ENCODE measurements at regions not wholly inside any gene's neighbourhood (a gene's known extent, or its start where the extent isn't known, plus 50 kb on each side); places are given as distances from the start of the nearest gene placed in this dataset.

DNA sequence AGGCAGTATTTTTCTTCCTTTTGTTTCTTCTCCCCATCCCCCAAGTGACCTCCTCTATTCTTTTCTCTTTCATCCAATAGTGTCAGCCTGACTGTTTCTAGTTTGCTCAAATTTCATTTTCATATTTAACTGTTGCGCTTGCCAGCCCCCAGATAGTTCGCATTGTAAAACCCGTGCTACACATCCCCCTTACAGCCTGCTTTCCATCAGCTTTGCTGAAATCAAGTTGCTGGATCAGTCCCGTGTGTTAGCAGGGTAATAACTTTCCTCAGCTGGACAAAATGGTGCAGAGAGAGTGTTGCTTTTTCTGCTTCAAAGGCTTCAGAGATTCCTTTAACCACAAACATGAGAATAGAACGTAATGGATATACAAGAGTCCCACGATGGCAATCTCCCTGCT is 180.6 kb upstream of the NPVF start:
- H3K4me3 ChIP-seq (replicated peaks; ENCODE audit: low read depth, low read length): no peak overlapping the region
- TF ChIP-seq, protein P1, sequence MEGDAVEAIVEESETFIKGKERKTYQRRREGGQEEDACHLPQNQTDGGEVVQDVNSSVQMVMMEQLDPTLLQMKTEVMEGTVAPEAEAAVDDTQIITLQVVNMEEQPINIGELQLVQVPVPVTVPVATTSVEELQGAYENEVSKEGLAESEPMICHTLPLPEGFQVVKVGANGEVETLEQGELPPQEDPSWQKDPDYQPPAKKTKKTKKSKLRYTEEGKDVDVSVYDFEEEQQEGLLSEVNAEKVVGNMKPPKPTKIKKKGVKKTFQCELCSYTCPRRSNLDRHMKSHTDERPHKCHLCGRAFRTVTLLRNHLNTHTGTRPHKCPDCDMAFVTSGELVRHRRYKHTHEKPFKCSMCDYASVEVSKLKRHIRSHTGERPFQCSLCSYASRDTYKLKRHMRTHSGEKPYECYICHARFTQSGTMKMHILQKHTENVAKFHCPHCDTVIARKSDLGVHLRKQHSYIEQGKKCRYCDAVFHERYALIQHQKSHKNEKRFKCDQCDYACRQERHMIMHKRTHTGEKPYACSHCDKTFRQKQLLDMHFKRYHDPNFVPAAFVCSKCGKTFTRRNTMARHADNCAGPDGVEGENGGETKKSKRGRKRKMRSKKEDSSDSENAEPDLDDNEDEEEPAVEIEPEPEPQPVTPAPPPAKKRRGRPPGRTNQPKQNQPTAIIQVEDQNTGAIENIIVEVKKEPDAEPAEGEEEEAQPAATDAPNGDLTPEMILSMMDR (IDR thresholded peaks at IDR 0.05; ENCODE audit: low read length, missing control alignments): no peak
- no peak for DNase-seq (ENCODE audit: low read depth)

DNA sequence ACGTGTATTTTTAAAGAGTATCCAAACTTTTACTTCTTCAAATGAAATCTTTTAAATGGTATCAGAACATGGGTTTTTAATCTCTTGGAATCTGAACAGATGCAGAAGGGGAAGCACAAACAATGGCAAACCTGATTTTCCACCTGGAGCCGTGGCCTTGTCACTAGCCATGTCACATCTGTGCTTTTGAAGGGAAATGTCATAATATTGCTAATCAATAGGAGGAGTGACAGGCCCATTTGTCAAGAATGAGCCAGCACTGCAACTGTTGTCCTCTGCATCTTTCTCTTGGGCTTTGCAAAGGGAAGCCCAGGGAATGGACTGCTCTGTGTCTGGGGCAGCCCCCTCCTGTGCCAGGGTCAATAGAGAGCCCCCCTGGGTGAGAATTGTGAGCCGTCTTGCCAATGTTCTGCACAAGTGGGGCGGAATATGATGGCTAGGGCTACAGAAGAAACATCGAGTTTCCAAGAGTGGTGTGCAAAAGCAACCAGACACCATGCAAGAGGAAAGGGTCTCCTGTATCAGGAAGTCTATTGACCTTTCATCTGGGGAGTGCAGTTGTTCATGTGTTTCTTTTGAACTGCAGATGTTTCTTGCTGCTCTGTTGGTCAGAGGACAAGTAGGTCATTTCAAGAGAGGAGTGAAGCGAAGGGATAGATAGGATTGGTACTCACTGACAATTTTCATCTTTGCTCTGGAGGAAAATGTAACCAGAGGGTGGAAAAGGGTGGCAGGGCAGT is 181.8 kb upstream of the NPVF start:
- TF ChIP-seq, protein P1 (IDR thresholded peaks at IDR 0.05; ENCODE audit: low read length, missing control alignments): no peak
- no peak overlapping the region for H3K4me3 ChIP-seq (replicated peaks; ENCODE audit: low read depth, low read length)
- DNase-seq (ENCODE audit: low read depth): no peak

DNA sequence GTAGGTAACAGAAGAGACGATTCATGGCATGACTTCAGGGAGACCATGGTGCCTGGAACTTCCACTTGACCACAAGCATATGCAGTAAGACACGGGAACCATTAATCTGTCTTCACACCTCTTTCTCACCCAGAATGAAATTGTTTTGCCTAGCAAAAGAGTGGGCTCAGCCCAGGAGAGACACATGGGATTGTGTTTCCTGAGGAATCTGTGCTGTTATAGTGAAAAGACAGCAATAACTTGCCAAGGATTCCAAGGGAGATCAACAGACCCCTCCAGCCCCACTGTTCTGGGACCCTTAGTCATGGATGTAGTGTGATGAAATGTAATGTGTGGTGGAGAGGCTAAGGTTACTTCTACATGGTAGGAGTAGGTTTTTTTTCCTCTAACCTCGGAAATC is 192.5 kb upstream of the NPVF start:
- TF ChIP-seq, protein P1 (IDR thresholded peaks at IDR 0.05; ENCODE audit: low read length, missing control alignments): no peak
- H3K4me3 ChIP-seq (replicated peaks; ENCODE audit: low read depth, low read length): no peak overlapping the region
- no peak for DNase-seq (ENCODE audit: low read depth)

DNA sequence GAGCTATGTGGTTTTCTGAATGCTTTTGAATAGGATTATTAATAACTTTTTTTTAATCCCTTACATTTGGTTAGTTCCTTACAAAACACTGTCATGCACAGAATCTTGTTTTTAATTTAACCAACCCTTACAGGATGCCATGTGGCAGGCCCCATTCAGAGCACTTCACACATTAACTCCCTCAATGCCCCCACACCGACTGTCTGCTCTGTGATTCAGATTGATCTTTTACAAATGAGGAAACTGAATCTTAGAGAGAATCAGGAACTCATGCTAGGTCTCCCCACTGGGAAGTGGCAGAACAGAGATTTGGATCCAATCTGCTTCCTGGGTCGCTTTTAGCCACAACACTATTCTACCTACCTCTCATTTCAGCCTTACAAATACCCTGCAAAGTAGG is 195.8 kb upstream of the NPVF start:
- TF ChIP-seq, protein P1 (IDR thresholded peaks at IDR 0.05; ENCODE audit: low read length, missing control alignments): no peak
- DNase-seq (ENCODE audit: low read depth): no peak

DNA sequence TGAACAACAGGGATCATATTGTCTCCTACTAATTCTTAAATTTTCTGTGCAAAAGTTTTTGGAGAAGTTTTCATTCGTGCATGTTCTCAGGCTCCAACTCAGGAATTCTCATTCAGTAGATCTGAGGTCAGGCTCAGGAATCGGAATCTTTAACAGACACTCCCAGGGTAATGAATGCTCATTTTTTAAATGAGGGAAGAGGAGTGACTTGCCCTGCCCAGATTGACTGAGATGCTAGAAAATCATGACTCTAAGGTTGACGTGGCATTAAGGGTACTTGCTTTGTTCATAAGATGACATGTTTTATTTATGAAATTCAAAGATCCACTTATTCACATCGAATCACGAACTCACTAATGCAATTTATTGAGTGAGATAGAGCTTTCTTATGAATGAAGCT is 196.6 kb upstream of the NPVF start:
- TF ChIP-seq, protein P1 (IDR thresholded peaks at IDR 0.05; ENCODE audit: low read length, missing control alignments): no peak
- DNase-seq (ENCODE audit: low read depth): no peak
- H3K4me3 ChIP-seq (replicated peaks; ENCODE audit: low read depth, low read length): no peak overlapping the region

More for the DNA sequence above, 195.8 kb upstream of the NPVF start:
- H3K4me3 ChIP-seq (replicated peaks; ENCODE audit: low read depth, low read length): no peak overlapping the region

DNA sequence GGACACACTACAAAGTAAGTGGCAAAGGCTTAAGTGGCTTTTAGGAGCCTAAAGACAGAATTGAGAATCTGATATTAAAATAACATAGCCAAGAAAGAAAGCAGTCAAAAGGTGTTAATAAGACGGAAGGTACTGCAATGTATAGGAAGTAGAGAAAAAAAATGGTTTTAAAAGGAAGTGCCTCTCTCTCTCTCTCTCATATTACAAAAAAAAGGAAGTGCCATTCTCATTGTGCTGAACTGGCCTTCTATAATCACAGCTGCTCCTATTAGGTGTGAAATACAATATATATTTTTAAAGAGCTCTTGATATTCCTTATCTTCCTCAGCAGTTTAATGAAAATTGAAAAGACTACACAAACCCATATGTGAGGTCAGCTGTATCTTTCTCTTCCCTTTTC is 199.4 kb upstream of the NPVF start:
- H3K4me3 ChIP-seq (replicated peaks; ENCODE audit: low read depth, low read length): no peak overlapping the region
- DNase-seq (ENCODE audit: low read depth): no peak
- TF ChIP-seq, protein P1 (IDR thresholded peaks at IDR 0.05; ENCODE audit: low read length, missing control alignments): no peak

DNA sequence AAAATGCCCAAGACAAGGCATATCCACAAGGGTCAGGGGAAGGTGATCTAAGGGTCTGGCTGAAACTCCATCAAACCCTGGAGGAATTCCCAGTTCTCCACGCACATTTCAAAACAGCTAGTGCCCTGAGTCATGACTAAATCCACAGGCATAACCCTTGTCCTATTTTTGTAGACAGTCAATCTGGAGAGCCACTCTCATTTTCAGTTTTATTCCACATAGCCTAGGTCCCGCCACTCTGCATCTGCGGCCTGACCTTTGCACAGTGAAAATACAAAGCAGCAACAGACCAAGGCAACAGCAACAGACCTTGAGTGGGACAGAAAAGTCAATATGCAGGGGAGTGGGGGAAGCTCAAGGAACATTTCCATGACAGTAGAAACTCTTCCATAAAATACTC is 201.4 kb upstream of the NPVF start:
- TF ChIP-seq, protein P1 (IDR thresholded peaks at IDR 0.05; ENCODE audit: low read length, missing control alignments): no peak
- DNase-seq (ENCODE audit: low read depth): no peak
- H3K4me3 ChIP-seq (replicated peaks; ENCODE audit: low read depth, low read length): no peak overlapping the region
